Testis (tissue), 2 donors: ENCODE measurements at regions not wholly inside any gene's neighbourhood (a gene's known extent, or its start where the extent isn't known, plus 50 kb on each side); places are given as distances from the start of the nearest gene placed in this dataset.

ENCODE experiments used
- DNase-seq: peaks from one replicate; pipeline ENCODE4 v3.0.0-alpha.2; 2019
- H3K27ac ChIP-seq, 2 donors: fragments of 200-600 bp; sonication (generic); one replicate each; pipeline ENCODE4 v1.5.1; 2019
- H3K27me3 ChIP-seq: fragments of 200-600 bp; sonication (generic); one replicate; pipeline ENCODE4 v1.5.1; 2019
- H3K36me3 ChIP-seq: fragments of 200-600 bp; sonication (generic); one replicate; pipeline ENCODE4 v1.5.1; 2017; ENCODE audit warnings: low read depth; ENCODE audit errors: missing control alignments
- H3K4me1 ChIP-seq: fragments of 200-600 bp; sonication (generic); one replicate; pipeline ENCODE4 v1.5.1; 2019
- H3K4me3 ChIP-seq, 2 donors: fragments of 200-600 bp; sonication (generic); one replicate each; pipeline ENCODE4 v1.5.1; 2017 to 2019
- H3K9me3 ChIP-seq: fragments of 200-600 bp; sonication (generic); one replicate; pipeline ENCODE4 v1.5.1; 2017
- CTCF ChIP-seq, 3 experiments: fragments of 450-650 bp in 2 of 3; fragments of 200-600 bp in 1 of 3; sonication (generic) in 1 of 3; IDR thresholded peaks; one replicate each; pipeline ENCODE4 v1.5.1; 2016 to 2019; ENCODE audit warnings: antibody characterized with exemption in 3 of 3, mild to moderate bottlenecking in 2 of 3, moderate library complexity in 1 of 3
- POLR2A ChIP-seq: fragments of 450-650 bp; IDR thresholded peaks from one replicate; pipeline ENCODE4 v1.6.1; 2017; ENCODE audit warnings: antibody characterized with exemption, mild to moderate bottlenecking, moderate library complexity
- WGBS, 2 donors: methylation state at CpG; one replicate each; pipeline ENCODE4 v1.1.5; 2018; 5-methylcytosine and 5-hydroxymethylcytosine counted together
- intact Hi-C: fragments of 100-400 bp; cut with DNase I; formaldehyde crosslinking; loops from one replicate; pipeline ENCODE4 v1.15.1; 2023; ENCODE audit warnings: low total_unique reads

- peak; percentile 9 for DNase-seq
- Histone ChIP-seq H3K4me1 (no peaks in the 10 kb centered on the region), H3K36me3 (no peaks in the 10 kb centered on the region), H3K27ac (no peak overlapping the region), H3K27me3 (no peaks in the 10 kb centered on the region), H3K4me3 (no peak overlapping the region), H3K9me3 (no peaks in the 10 kb centered on the region)
- intact Hi-C loops = no loop called here
- 66 to 71% methylated on average over 9 of the region's 9 CpGs for WGBS, 2 donors
- no peak for TF ChIP-seq CTCF (IDR thresholded peaks at IDR 0.05)
- no peak for TF ChIP-seq POLR2A
Measured at GRCh38 chr22:48960980-48961660, 866.6 kb downstream of the BRD1 start.

DNA sequence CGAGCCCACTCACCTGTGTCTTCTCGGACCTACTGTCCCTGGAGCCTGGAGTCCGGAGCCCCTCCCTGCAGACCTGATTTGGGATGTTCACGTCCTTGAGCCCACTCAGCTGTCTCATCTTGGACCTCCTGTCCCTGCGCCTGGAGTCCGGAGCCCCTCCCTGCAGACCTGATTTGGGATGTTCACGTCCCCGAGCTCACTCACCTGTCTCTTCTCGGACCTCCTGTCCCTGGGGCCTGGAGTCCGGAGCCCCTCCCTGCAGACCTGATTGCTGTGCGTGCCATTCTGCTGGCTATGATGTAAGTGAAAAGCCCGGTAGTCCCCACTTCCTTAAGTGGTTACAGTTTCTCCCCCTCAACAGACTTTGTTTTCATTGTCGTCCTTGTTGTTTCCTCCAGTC, 867.1 kb downstream of the BRD1 start:
- Histone ChIP-seq H3K4me1 (no peaks in the 10 kb centered on the region), H3K9me3 (no peaks in the 10 kb centered on the region), H3K27ac (no peak overlapping the region), H3K36me3 (no peaks in the 10 kb centered on the region), H3K27me3 (no peaks in the 10 kb centered on the region), H3K4me3 (no peak overlapping the region)
- WGBS, 2 donors = 77 to 85% methylated on average over 13 of the region's 13 CpGs
- intact Hi-C loops = no loop called here
- TF ChIP-seq POLR2A (no peak), CTCF (IDR thresholded peaks at IDR 0.05) (no peak)
- DNase-seq = peak; percentile 8

- Histone ChIP-seq H3K27ac (no peak overlapping the region), H3K36me3 (no peaks in the 10 kb centered on the region), H3K4me1 (no peaks in the 10 kb centered on the region), H3K27me3 (no peaks in the 10 kb centered on the region), H3K9me3 (no peaks in the 10 kb centered on the region), H3K4me3 (no peak overlapping the region)
- 91% methylated on average over 8 of the region's 8 CpGs for WGBS, 2 donors
- intact Hi-C loops = no loop called here
- no peak for TF ChIP-seq CTCF (IDR thresholded peaks at IDR 0.05)
- no peak for TF ChIP-seq POLR2A
- peak; percentile 7 for DNase-seq
Measured at GRCh38 chr22:48959496-48959895, 868.2 kb downstream of the BRD1 start.

GRCh38 chr22:48957987-48958321, 869.7 kb downstream of the BRD1 start:
- H3K27me3 ChIP-seq = no peaks in the 10 kb centered on the region
- H3K4me3 ChIP-seq = no peak overlapping the region
- no peak overlapping the region for H3K27ac ChIP-seq
- no peaks in the 10 kb centered on the region for H3K9me3 ChIP-seq
- H3K4me1 ChIP-seq = no peaks in the 10 kb centered on the region
- 74 to 81% methylated on average over 5 of the region's 5 CpGs for WGBS, 2 donors
- intact Hi-C loops = no loop called here
- peak; percentile 5 for DNase-seq
- no peaks in the 10 kb centered on the region for H3K36me3 ChIP-seq
- TF ChIP-seq POLR2A (no peak), CTCF (IDR thresholded peaks at IDR 0.05) (no peak)

DNA sequence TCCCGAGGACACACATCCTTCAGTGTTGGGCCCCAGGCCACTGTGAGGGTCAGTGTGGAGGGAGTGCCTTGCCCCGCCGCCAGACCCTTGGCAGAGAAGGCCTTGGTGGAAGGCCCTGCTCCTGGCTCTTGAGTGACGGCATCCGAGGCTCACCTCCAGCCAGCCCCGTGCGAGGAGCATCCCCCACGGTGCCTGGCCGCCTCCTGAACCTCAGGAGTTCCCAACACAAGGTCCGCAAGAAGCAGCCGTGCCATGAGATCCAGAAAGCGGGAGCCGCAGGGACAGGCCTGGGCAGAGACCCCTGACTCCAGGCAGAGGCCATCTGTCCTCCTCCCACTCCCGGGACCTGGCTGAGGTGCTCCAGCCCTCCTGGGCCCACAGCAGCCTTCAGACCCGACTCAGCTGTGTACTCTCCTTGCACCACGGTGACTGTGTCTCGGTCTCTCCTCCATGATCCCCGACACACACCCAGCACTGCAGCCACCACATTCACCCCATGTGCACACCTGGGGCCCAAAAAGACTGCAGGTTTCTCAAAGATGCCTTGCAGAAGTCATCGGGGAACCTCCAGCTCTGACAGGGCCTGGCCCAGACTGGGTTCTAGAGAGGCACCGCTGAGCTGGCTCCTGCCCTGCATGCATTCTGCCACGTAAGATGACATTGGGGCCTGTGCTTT, 870.2 kb downstream of the BRD1 start:
- intact Hi-C loops = no loop called here
- Histone ChIP-seq H3K27me3 (no peaks in the 10 kb centered on the region), H3K9me3 (no peaks in the 10 kb centered on the region), H3K27ac (no peak overlapping the region), H3K36me3 (no peaks in the 10 kb centered on the region), H3K4me3 (no peak overlapping the region), H3K4me1 (no peaks in the 10 kb centered on the region)
- TF ChIP-seq CTCF (IDR thresholded peaks at IDR 0.05) (no peak), POLR2A (no peak)
- 89 to 95% methylated on average over 1 to 20 of the region's 21 CpGs for WGBS, 2 donors
- peak; percentile 4 for DNase-seq
